ENCODE measurements at regions not wholly inside any gene's neighbourhood (a gene's known extent, or its start where the extent isn't known, plus 50 kb on each side); places are given as distances from the start of the nearest gene placed in this dataset.

GRCh38 chr6:78810698-78811097 is 56.7 kb upstream of the IRAK1BP1 start:
- H3K27ac Mint-ChIP-seq = no peak overlapping the region

More at GRCh38 chr6:78810698-78811097, 56.7 kb upstream of the IRAK1BP1 start:
- no peaks in the 10 kb centered on the region for H3K4me1 Mint-ChIP-seq
- no peak for DNase-seq
- peaks cover 0 to 4% (median 0%) of the 10 kb centered on the region in 3 donors for H3K36me3 Mint-ChIP-seq
- no peak overlapping the region for H3K4me3 Mint-ChIP-seq
- peaks cover 0 to 16% (median 6%) of the 10 kb centered on the region in 6 donors for H3K9me3 Mint-ChIP-seq
- peaks cover 0 to 8% (median 0%) of the 10 kb centered on the region in 3 donors for H3K27me3 Mint-ChIP-seq (ENCODE audit: low read depth in 3 of 3)

Measured in immature natural killer cell (primary cell).